NOMO-1 treated with dmso at 0.1 percent for 144 hours (cell line): ENCODE measurements at regions not wholly inside any gene's neighbourhood (a gene's known extent, or its start where the extent isn't known, plus 50 kb on each side); places are given as distances from the start of the nearest gene placed in this dataset.

Experiments used
- DNase-seq: peaks from one replicate; lab custom pipeline; 2025; ENCODE audit not compliant: unreplicated experiment; lab: John Stamatoyannopoulos, UW

DNA sequence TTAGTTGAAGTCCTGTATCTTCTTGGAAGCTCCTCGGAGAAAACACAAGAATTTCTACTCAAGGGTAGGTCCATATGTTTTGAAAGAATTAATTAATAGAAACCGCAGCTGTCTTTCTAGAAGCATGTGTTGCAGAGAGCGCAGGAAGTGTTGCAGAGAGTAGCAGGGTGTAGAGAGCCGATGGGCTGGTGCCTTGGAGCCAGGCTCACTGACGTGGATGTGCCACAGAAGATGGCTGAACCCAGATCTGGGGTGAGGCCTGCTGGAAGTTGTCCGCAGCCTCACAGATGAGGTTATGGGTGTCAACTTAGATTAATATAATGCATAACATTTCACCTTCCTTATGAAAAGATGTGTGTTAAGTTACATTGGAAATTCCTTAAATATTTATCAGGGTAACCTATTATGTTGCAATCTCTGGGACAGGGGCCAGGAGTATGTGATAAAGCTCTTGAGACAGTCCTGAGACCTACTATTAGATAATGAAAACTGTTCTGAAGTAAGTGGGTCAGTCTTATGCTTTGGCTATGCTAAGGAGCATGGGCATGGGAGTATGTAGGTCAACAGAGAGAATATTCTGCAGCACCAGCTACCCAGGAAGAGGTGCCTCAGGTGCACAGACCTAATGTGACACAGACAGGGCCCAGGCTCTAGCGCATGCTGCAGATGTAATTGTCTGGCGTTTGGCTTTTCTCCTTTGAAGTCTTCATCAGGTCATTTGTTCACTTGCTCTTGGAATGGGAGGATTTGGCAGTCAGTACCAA lies 973.3 kb downstream of the BCL11B start:
- no peak for DNase-seq

DNA sequence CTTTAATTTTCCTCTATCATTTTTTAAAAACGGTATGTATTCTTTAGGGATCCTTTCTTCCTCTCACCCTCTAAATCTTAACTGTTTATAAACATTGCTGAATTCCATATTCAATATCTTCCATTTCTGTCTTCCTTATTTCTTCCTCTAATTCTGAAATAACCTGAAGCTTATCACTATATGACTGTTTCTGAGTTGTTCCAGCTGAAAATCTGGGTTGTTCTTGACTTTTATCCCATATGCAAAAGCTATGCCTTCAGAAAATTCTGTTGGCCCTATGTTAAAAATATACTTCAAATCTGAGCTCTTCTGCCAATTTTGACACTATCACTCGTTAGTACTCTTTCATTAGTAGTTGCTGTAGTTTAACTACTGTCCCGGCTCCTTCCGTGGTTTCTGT lies 970.3 kb downstream of the BCL11B start:
- DNase-seq, result no peak

GRCh38 chr14:98304574-98304973 lies 967.4 kb downstream of the BCL11B start:
- DNase-seq, result no peak

DNA sequence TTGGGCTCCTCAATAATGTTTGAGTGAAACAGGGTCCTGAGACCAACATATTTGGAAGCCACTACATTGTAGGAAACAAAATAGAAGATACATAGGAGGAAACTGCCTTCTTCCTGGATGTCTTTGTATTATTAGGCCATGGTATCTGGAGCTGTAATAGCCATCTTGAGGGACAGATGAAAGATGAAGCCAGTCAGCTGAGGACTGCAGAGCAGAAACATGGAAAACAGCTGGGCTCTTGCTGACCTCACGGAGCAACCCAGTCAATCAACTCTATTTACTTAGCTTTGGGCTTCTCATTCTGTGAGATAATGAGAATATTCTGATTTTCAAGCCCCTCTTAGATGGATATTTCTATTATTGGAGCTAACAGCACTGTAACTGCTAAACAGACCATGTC lies 962.4 kb downstream of the BCL11B start:
- DNase-seq, result no peak

DNA sequence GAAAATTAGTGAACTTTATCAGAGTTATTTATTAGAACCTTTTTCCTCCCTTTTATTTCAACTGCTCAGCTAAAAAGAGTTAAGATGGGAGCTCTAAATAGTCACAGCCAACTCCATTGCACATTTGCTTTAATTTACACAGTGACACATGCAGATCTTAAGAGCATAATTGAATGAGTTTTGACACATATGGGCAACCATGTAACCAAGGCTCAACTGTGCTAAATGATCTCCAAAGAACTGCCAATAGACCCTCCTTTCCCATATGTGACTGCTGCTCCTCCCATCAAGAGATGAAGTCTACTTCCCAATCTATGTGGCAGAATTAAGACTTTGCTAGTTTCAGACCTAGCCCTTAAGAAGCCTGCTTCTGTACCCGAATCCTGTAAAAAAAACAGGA lies 960.0 kb downstream of the BCL11B start:
- no peak for DNase-seq

GRCh38 chr14:98321841-98322240 lies 950.2 kb downstream of the BCL11B start:
- no peak for DNase-seq

- DNase-seq, result no peak
Observed at GRCh38 chr14:98323836-98324235, 948.2 kb downstream of the BCL11B start.

GRCh38 chr14:98325761-98326160 lies 946.2 kb downstream of the BCL11B start:
- no peak for DNase-seq

DNA sequence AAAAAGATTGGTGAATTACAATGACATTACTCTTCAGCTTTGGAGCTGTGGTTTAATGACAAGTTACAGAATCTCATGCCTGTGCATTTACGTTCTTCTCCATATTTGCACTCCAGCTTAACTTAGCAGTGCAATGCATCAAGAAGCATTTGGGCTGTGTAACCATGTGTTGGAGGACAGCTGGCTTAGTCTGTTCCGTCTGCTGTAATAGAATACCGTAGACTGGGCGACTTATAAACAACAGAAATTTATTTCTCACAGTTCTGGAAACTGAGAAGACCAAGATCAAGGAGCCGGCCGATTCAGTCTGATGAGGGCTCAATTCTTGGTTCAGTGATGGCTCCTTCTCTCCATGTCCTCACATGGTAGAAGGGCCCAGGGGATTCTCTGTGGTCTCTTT lies 943.5 kb downstream of the BCL11B start:
- no peak for DNase-seq

- DNase-seq, result no peak
Observed at GRCh38 chr14:98334186-98334585, 937.8 kb downstream of the BCL11B start.

DNA sequence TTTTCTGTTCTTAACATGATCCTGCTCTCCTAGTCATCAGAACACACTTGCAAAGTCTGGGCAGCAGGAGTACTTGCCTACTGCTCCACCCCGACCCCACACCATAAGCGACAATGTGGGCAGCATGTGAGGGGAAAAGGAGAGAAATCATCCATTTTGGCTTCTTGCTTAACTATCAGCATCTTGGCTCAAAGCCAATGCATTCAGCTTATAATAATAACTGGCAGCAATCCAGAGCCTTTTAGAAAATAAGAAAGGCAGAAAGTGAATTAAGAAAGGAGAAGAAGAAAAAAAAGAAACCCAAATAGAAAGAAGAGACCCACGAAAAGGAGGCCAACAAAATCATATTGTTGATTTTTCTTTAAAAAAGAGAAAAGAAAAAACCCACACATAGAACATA lies 930.8 kb downstream of the BCL11B start:
- DNase-seq, result no peak

DNA sequence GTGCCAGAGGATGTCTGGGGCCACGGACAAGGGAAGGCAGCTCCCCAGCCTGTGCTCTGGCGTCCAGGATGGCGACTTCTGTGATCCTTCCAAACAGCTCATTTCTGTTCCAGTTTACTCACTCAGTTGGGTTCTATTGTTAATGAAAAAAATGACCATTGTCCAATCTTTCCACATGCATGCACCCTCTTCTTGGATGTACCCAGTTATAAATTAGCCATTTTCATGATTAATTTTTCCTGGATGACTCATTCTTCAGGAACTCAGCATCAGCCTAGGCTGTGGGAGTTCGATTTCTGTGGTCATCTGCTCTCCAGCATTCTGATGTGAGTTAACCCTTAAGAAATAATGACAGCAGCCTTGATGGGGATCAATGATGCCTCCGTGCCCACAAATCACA lies 926.8 kb downstream of the BCL11B start:
- DNase-seq, result no peak

DNA sequence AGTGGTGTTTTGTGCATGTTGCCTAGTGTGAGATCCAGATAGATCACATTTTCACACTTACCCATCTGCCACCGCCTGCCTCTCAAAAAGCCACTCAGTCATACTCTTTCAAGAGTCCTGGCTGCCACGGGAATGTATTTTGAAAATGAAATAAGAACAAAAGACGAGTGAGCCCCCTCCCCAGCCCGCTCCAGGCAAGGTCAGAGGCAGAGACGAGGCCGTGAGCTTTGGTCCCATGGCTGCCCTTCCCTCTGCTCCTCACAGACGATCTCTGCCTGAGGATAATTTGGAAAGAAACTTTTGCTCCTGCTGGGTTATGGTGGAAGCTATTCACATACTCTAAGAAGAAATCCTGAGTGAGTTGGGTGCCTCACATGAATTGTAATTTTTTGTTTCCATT lies 924.3 kb downstream of the BCL11B start:
- DNase-seq, result no peak

- no peak for DNase-seq
Observed at GRCh38 chr14:98348505-98348904, 923.5 kb downstream of the BCL11B start.

DNA sequence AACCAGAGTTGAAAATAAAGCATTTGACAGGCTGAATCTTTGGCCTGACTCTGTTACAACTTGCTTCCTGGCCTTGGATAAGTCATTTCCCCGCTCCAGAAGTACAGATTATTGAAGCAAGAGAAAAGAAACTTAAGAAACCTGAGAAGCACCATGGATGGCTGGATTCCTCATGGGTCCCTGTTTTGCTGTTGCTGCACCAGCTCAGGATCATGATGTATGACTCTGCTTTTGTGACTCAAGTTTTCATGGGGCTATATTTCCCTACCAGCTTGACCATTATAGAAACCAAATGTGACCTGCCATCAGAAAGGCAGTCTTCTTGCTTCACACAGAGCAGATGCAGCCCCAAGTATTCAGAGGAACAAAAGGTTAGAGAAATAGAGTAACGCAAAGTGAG lies 921.8 kb downstream of the BCL11B start:
- DNase-seq, result no peak

DNA sequence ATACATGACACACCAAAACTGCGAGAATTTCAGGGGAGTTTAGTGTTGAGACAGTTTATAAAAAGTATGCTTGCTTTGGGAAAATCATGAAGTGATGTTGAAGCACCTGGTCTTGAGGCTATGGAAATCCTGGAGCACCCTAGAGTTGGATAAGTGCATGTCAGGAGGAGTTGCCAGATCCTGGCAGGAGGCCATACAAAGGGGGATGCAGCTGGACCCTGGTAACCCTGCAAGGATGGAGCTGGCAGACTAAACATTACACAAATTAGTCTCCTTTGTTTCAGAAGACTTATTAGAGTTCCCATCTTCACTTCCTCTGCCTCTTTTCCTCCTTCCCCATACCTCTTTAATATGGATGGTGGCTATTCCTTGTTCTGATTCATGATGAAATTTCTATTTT lies 907.0 kb downstream of the BCL11B start:
- no peak for DNase-seq

GRCh38 chr14:98366429-98366828 lies 905.6 kb downstream of the BCL11B start:
- DNase-seq, result no peak

DNA sequence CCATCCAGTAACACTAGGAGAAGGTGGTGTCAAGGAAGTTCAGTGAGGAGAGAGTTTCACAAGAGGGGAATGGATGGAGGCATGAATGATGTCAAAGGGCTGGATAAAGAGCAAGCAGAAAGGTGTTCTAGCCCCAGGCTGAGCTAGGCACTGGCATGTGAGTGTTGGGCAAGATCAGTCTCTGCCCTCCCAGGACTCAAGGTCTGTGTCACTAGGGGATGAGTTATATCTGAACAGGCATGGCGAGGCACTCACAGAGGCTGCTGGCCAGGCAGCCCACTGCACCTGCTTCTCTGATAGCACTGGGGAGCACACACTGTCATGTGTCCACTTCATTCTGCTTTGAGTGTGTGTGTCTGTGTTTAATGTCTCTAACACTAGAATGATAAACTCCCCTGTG lies 903.8 kb downstream of the BCL11B start:
- DNase-seq, result no peak

GRCh38 chr14:98368916-98369315 lies 903.1 kb downstream of the BCL11B start:
- no peak for DNase-seq

DNA sequence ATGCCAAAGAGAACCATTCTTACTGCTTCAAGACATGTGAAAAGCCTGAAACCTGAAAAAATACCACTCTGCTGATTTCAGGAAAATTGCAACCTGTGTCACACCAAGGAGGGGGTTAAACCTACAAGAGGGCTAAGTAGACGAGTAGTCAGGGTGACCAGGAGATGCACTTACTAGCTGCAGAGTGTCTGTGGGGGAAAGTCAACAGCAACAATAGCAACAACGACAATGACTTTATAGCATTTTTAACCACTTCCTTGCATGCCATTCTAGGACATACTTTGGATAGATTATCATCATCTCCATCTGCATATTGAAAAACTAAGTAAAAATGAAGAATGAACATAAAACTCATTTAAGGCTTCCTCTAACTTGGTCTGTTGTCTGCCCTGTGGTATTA lies 902.7 kb downstream of the BCL11B start:
- no peak for DNase-seq

DNA sequence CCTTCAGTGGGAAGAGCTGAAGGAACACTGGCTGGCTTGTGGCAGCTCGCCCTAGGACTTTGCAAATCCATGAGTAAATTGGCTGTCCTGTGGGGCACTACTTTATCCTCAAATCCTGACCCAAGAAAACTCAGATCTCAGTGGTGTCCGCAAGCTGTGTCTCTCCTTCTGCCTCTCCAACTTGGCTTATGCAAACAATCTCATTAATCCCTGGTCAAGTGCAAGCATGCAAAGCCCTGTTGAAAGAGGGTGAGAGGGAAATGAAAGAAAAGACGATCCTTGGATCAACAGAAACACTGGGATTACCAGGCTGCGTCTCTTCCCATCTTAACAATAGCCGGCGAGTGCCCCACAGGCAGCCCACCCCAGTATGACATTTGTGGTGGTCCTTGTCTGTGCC lies 901.6 kb downstream of the BCL11B start:
- no peak for DNase-seq

GRCh38 chr14:98371141-98371540 lies 900.9 kb downstream of the BCL11B start:
- no peak for DNase-seq

DNA sequence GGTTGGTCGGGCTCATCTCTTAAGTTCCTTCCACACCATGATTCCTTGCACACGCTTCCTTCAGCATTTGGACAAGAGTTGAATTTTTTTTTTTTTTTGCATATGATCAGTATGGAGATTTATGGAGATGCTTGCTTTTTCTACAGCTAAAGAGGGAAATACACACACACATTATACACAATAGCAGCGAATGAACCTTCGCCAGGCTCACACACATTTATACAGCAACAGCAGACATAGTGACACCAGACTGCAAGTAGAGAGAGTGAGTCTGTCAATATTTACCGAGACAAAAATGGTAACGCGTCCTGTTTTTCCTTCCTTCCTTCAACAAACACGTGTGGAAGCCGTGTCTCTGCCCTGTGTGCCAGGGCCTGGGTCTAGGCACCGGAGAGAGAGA lies 897.9 kb downstream of the BCL11B start:
- DNase-seq, result no peak
